ENCODE measurements at regions not wholly inside any gene's neighbourhood (a gene's known extent, or its start where the extent isn't known, plus 50 kb on each side); places are given as distances from the start of the nearest gene placed in this dataset.

GRCh38 chr21:33174756-33175155, 55.0 kb upstream of the IFNAR2 start:
- TF ChIP-seq CTCF (IDR thresholded peaks at IDR 0.05; ENCODE audit: low read depth, low read length, missing input control) (no peak), TAF1 (conservative IDR thresholded peaks at IDR 0.05) (no peak), FOXA2 (IDR thresholded peaks at IDR 0.05) (no peak), RXRA (IDR thresholded peaks at IDR 0.05) (no peak), EGR1 (IDR thresholded peaks at IDR 0.05; ENCODE audit: low read depth in 2 of 2) (no peak), YY1 (IDR thresholded peaks at IDR 0.05) (no peak), JUND (IDR thresholded peaks at IDR 0.05) (no peak), RAD21 (IDR thresholded peaks at IDR 0.05) (no peak), GABPA (IDR thresholded peaks at IDR 0.05 in 1 of 2, conservative IDR thresholded peaks at IDR 0.05 in 1 of 2) (no peak), NR2F2 (IDR thresholded peaks at IDR 0.05) (no peak), HNF4A (conservative IDR thresholded peaks at IDR 0.05) (no peak), ZBTB33 (IDR thresholded peaks at IDR 0.05) (no peak)
- TF ChIP-seq, protein P1, sequence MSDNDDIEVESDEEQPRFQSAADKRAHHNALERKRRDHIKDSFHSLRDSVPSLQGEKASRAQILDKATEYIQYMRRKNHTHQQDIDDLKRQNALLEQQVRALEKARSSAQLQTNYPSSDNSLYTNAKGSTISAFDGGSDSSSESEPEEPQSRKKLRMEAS (IDR thresholded peaks at IDR 0.05): no peak
- TF ChIP-seq, protein P2, sequence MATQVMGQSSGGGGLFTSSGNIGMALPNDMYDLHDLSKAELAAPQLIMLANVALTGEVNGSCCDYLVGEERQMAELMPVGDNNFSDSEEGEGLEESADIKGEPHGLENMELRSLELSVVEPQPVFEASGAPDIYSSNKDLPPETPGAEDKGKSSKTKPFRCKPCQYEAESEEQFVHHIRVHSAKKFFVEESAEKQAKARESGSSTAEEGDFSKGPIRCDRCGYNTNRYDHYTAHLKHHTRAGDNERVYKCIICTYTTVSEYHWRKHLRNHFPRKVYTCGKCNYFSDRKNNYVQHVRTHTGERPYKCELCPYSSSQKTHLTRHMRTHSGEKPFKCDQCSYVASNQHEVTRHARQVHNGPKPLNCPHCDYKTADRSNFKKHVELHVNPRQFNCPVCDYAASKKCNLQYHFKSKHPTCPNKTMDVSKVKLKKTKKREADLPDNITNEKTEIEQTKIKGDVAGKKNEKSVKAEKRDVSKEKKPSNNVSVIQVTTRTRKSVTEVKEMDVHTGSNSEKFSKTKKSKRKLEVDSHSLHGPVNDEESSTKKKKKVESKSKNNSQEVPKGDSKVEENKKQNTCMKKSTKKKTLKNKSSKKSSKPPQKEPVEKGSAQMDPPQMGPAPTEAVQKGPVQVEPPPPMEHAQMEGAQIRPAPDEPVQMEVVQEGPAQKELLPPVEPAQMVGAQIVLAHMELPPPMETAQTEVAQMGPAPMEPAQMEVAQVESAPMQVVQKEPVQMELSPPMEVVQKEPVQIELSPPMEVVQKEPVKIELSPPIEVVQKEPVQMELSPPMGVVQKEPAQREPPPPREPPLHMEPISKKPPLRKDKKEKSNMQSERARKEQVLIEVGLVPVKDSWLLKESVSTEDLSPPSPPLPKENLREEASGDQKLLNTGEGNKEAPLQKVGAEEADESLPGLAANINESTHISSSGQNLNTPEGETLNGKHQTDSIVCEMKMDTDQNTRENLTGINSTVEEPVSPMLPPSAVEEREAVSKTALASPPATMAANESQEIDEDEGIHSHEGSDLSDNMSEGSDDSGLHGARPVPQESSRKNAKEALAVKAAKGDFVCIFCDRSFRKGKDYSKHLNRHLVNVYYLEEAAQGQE (IDR thresholded peaks at IDR 0.05): no peak

All from liver (tissue), 3 donors.